ENCODE measurements at regions not wholly inside any gene's neighbourhood (a gene's known extent, or its start where the extent isn't known, plus 50 kb on each side); places are given as distances from the start of the nearest gene placed in this dataset.

DNA sequence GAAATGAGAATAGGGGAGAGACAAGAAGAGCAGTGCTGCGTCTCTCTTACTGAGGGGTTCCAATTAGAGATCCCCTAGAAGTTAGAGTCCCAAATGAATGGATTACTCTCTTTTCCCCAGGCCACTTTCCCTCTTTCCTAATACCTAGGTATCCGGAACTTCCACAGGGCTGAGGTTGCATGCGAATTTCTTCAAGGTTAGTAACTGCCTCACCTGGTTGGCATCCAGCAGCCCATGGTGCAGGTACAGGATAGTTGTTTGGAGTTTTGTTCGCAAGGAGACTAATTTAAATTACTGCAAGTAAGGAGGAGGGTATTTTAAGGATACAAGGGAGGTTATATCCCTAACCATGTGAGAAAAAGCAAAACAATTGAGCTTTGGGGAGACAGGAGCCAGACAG is 52.4 kb upstream of the JAK2 start:
- H3K9me3 ChIP-seq (ENCODE audit: low read depth, low read length, poor library complexity, severe bottlenecking): no peaks in the 10 kb centered on the region
- intact Hi-C loops (cut with micrococcal nuclease; ENCODE audit: unreplicated experiment): no loop called here
- POLR2A ChIA-PET (ENCODE audit: low non-redundant PET): no interaction called here
- H3K27ac ChIP-seq (ENCODE audit: low read depth, low read length, poor library complexity, severe bottlenecking): no peak overlapping the region
- no peaks in the 10 kb centered on the region for H3K36me3 ChIP-seq (ENCODE audit: insufficient read depth, low read length, poor library complexity, severe bottlenecking)
- BruUV-seq (replicated peaks): no TSS peak
- DNase-seq (ENCODE audit: low spot score): no peak
- H3K4me3 ChIP-seq (ENCODE audit: low read depth, low read length, poor library complexity, severe bottlenecking): no peak overlapping the region
- TF ChIP-seq EZH2 (IDR thresholded peaks at IDR 0.05; ENCODE audit: borderline replicate concordance, low read depth, low read length, poor library complexity, severe bottlenecking): no peak
- TF ChIP-seq, protein P1, sequence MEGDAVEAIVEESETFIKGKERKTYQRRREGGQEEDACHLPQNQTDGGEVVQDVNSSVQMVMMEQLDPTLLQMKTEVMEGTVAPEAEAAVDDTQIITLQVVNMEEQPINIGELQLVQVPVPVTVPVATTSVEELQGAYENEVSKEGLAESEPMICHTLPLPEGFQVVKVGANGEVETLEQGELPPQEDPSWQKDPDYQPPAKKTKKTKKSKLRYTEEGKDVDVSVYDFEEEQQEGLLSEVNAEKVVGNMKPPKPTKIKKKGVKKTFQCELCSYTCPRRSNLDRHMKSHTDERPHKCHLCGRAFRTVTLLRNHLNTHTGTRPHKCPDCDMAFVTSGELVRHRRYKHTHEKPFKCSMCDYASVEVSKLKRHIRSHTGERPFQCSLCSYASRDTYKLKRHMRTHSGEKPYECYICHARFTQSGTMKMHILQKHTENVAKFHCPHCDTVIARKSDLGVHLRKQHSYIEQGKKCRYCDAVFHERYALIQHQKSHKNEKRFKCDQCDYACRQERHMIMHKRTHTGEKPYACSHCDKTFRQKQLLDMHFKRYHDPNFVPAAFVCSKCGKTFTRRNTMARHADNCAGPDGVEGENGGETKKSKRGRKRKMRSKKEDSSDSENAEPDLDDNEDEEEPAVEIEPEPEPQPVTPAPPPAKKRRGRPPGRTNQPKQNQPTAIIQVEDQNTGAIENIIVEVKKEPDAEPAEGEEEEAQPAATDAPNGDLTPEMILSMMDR (conservative IDR thresholded peaks at IDR 0.05; ENCODE audit: low read depth, low read length): no peak
- CTCF ChIA-PET: no interaction called here
- no peaks in the 10 kb centered on the region for H3K27me3 ChIP-seq (replicated peaks; ENCODE audit: insufficient read depth, low read depth, low read length, poor library complexity)
- H3K4me1 ChIP-seq (ENCODE audit: insufficient read depth, low read length, poor library complexity, severe bottlenecking): peaks cover 3% of the 10 kb centered on the region

DNA sequence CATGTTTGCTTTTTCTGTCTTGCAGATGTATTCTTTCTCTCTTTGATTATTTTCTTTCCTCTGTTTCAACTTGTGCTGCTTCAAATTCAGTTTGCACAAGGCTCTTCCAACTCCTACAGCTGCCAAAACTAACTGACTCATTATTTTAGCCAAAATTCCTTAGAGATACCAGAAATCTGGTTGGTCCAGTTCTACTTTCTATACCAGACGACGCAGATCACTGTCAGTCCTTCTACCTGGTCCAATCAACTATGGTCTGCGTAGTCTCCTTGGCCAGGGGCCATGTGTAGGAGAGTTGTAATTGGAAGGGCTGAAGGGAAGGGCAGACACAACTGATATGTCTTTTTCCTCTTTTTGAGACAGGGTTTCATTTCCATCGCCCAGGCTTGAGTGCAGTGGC is 51.9 kb upstream of the JAK2 start:
- no peak for DNase-seq (ENCODE audit: low spot score)
- no peaks in the 10 kb centered on the region for H3K36me3 ChIP-seq (ENCODE audit: insufficient read depth, low read length, poor library complexity, severe bottlenecking)
- ChIA-PET CTCF (no interaction called here), POLR2A (ENCODE audit: low non-redundant PET) (no interaction called here)
- peaks cover 3% of the 10 kb centered on the region for H3K4me1 ChIP-seq (ENCODE audit: insufficient read depth, low read length, poor library complexity, severe bottlenecking)
- no peaks in the 10 kb centered on the region for H3K9me3 ChIP-seq (ENCODE audit: low read depth, low read length, poor library complexity, severe bottlenecking)
- no peak overlapping the region for H3K4me3 ChIP-seq (ENCODE audit: low read depth, low read length, poor library complexity, severe bottlenecking)
- no TSS peak for BruUV-seq (replicated peaks)
- no peak overlapping the region for H3K27ac ChIP-seq (ENCODE audit: low read depth, low read length, poor library complexity, severe bottlenecking)
- H3K27me3 ChIP-seq (replicated peaks; ENCODE audit: insufficient read depth, low read depth, low read length, poor library complexity): no peaks in the 10 kb centered on the region
- TF ChIP-seq, protein P1 (conservative IDR thresholded peaks at IDR 0.05; ENCODE audit: low read depth, low read length): no peak
- TF ChIP-seq EZH2 (IDR thresholded peaks at IDR 0.05; ENCODE audit: borderline replicate concordance, low read depth, low read length, poor library complexity, severe bottlenecking): no peak
- intact Hi-C loops (cut with micrococcal nuclease; ENCODE audit: unreplicated experiment): no loop called here

DNA sequence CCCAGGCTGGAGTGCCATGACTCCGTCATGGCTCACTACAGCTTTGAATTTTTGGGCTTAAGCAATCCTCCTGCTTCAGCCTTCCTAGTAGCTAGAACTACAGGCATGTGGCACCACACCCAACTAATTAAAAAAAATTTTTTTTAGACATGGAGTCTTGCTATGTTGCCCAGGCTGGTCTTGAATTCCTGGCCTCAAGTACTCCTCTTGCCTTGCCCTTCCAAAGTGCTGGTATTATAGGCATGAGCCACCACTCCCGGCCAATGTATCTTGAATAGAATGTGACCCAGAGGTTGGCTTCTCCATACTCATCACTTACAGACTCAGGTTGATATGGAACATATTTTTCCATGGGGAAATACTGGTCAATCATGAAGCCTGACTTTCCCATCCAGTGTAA is 51.2 kb upstream of the JAK2 start:
- Histone ChIP-seq H3K4me1 (ENCODE audit: insufficient read depth, low read length, poor library complexity, severe bottlenecking) (peaks cover 3% of the 10 kb centered on the region), H3K4me3 (ENCODE audit: low read depth, low read length, poor library complexity, severe bottlenecking) (no peak overlapping the region), H3K27ac (ENCODE audit: low read depth, low read length, poor library complexity, severe bottlenecking) (no peak overlapping the region), H3K27me3 (replicated peaks; ENCODE audit: insufficient read depth, low read depth, low read length, poor library complexity) (no peaks in the 10 kb centered on the region), H3K36me3 (ENCODE audit: insufficient read depth, low read length, poor library complexity, severe bottlenecking) (no peaks in the 10 kb centered on the region), H3K9me3 (ENCODE audit: low read depth, low read length, poor library complexity, severe bottlenecking) (no peaks in the 10 kb centered on the region)
- intact Hi-C loops (cut with micrococcal nuclease; ENCODE audit: unreplicated experiment): no loop called here
- ChIA-PET CTCF (no interaction called here), POLR2A (ENCODE audit: low non-redundant PET) (no interaction called here)
- no peak for DNase-seq (ENCODE audit: low spot score)
- BruUV-seq (replicated peaks): no TSS peak
- TF ChIP-seq, protein P1 (conservative IDR thresholded peaks at IDR 0.05; ENCODE audit: low read depth, low read length): no peak
- no peak for TF ChIP-seq EZH2 (IDR thresholded peaks at IDR 0.05; ENCODE audit: borderline replicate concordance, low read depth, low read length, poor library complexity, severe bottlenecking)

Data from A673 (cell line).